ENCODE measurements at regions not wholly inside any gene's neighbourhood (a gene's known extent, or its start where the extent isn't known, plus 50 kb on each side); places are given as distances from the start of the nearest gene placed in this dataset.
A peak's percentile ranks its signal among the peaks of the same experiment; 100 is the strongest.

DNA sequence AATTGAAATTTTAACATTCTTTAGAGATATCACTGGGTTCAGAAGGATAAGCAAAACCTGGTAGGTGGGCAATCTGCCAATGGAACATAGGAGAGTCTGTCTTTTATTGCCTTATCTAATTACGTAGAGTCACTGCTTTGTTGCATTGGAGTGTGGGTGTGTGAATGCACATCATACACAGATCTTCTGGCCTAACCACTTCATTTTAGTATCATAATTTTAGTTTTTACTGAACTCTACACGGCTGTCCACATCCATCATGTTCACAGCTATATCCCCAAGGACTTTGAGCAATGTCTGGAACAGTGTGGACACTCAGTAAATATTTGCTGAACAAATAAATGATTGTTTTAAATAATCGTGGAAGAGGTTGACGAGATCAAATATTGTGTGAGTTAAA is 104.6 kb upstream of the AKIRIN2 start:
- no peak for DNase-seq

DNA sequence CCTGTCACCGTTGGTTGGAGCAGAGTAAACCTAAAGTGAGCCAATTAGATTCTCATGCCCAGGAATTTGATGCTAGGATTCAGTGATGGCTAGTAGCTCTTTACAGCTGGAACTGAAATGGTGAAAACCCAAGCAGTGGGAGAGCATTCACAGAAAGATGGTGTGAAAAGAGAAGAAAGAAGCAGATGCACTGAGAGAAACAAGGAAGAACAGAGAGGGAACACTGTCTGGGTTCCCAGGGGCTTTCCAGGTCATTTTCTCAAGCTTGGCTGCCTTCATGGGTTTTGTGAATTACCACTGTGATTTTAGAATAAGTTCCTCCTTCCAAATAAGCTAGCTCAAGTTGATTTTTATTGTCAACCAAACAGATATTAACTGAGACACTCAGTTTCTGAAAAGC is 104.1 kb upstream of the AKIRIN2 start:
- no peak for DNase-seq

DNA sequence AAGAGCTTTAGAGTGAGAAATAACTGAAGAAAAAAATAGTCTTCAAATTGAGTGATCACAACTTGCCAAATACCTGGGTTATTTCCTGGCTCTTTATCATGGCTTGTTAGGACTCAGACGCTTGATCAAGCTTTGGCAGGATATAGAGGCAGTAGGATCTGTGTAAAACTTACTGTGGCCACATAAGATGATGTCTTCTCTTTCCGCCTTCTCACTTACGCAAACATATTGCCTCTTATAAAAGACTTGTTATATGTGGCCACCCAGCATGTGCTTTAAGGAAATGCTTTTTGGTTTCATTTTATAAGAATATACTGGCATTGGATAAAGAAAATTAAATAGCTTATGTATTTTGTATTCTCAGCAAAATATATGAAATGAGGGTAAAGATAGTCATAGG is 101.8 kb upstream of the AKIRIN2 start:
- no peak for DNase-seq

DNA sequence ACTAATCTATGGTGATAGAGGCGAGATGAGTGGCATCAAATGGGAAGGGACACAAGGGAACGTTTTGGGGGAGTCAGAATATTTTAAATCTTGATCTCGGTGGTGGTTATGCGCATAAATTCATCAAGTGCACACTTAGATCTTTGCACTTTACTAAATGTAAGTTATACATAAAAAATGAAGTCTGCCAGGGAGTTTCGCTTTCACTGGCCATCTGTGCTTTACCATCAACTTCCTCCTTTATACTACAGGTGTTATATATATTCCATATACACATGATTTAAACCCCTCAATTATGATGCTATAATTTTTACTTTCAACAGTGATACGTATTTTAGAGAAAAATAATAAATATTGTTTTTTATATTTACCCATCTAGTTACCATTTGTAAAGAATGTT is 97.6 kb upstream of the AKIRIN2 start:
- no peak for DNase-seq

DNA sequence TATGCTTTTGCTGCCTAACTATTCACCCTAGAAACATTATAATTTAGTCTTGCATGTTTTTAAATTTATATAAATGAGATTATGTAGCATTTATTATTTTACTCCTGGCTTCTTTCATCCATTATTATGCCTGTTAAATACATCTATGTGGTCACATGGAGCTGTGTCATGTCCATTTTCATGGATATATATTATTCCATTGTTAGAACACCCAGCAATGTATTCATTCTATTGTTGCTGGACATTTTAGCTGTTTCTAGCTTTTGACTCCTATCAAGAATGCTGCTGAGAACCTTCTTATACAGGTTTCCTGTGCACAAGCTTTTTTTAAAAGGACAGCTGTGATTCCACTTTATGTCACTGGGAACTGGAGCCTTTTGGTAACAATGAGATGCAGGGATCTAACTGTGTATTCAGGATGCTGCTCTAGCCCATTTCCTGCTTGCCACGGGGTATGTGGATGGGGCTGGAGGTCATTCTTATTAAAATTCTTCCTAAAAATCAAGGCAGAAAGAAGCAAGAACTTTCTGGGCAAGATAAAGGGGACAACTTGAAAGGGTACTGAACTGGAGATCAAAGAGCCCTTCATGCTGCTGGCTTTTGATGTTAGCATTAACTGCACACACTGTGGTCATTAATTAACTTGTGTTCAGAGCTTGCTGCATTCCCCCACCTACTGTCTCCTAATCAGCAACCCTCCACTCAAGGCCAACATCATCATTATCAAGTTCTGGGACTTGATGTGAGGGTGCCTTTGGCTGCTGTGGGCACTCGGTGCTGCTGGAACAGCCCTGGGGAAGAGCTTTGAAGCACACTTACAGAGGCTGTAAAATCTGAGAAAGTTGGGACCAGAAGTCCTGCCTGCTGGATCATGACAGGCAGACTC is 96.6 kb upstream of the AKIRIN2 start:
- peak; percentile 29 for DNase-seq

DNA sequence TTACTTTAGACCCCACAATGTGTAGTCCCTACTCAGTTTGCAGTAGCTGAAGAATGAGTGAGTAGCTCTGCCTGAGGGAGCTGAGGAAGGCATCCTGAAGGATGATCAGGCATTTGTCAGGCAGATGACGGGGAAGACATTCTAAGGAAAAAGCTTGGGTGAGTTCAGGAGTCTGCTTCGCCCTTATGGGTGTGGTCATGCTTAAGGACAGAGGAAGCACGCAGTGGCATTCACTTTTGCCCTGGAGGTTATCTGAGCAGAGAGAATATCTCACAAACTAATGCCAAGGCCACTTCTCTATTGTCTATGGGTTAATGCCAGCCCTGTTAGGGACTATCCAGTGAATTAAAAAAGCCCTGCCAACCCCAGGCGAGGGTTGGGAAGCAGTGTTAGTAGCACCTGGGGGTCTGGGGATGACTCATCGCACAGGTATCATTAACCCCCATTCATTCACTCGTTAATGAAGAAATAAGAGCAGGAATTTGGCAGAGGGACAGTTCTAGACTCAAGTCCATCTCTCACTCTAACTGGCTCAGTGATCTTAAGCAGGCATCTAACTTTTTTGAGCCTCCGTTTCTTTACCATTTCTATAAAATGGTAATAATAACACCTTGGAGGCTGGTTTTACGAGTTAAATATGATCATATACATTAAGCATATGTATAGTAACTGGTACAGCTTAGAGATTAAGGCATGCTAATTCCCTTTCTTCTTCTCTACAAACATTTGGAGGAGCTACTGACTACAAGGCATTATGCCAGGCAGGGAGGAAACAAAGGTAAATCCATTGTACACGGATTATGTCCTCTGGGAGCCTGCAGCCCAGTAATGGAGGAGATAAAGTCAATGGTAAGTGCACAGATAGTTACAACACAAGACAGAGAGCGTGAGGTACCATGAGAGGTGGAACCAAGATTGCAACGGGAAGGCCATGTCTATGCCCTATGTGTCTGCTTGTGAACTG is 93.2 kb upstream of the AKIRIN2 start:
- DNase-seq = no peak

DNA sequence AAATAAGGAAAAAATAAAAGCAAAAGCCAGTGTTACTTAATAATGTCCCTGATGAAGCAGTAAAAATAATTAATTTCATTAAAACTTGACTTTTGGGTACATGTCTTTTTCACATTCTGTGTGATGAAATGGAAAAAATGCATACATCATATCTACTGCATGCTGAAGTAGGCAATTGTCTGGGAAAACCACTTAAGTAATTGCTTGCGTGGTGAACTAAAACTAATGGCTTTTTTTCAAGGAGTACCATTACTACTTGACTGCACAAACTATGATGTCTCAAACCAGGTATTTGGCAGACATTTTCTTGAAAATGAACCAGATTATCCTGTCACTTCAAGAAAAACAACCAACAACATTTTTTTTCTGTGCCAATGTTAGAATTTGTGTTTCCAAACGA is 91.3 kb upstream of the AKIRIN2 start:
- no peak for DNase-seq

DNA sequence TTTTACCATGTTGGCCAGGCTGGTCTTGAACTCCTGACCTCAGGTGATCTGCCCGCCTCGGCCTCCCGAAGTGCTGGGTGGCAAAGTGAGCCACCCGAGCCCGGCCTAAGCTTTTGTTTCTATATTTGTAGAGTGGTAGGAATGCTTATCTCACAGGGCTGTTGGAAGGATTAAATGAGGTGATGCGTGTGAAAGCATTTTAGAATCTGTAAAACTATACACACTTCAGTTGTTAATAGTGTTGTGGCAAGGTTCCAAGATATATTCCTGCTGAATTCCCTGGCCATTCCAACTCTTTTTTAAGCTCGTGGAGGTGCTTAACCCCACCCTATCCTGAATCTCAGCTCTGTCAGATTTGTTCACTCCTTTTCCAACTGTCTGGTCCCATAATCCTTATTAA is 89.9 kb upstream of the AKIRIN2 start:
- no peak for DNase-seq

DNA sequence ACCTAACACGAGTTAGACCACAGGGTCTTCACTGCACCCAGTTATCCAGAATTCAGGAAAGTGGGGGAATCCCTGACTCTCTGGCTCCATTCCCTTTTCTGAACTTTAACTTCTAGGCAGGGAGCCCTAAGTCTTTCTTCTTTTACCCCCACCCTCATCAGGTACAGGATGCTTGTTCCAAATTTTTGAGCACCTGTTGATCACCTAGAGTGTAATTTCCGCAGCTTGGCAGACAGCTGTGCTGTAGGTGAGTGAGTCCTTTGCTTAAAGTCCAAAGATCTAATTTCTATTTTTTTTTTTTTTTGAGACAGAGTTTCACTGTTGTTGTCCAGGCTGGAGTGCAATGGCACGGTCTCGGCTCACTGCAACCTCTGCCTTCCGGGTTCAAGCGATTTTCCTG is 89.5 kb upstream of the AKIRIN2 start:
- no peak for DNase-seq

DNA sequence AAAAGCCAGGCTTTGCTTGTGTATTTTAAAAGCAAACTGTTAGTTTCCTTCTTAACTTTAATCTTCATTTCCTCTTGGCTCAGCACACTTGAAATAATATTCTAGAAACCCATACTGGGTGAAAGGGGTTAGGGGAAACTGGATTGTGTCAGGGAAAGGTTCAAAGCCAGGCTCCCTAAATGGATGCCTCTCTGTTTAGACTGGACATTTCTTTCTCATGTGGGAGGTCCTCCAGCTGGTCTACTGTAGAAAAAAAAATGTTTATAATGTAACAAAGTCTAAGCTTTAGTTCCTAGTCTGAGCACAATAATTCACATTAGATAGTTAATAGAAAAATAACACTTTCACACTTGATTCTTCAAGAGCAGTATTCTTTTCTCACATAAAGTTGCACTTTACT is 89.0 kb upstream of the AKIRIN2 start:
- DNase-seq = peak; percentile 30

DNA sequence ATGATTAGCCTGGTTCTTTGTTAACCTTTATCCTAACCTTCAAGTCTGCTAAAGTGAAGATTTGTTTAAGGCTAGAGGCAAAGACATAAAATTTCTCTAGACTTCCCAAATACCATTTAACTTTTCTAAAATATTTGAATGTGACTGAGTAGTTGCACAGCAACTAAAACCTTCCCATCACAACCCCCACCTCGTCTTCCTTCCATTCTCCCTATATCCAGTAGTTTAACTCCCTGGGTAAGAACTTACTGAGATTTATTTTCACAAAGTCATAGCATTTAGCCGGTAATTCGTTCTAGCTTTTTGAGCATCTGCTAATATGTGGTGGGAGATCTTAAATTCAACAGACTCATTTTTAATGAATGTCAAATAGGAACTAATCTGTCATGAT is 87.9 kb upstream of the AKIRIN2 start:
- DNase-seq = no peak

DNA sequence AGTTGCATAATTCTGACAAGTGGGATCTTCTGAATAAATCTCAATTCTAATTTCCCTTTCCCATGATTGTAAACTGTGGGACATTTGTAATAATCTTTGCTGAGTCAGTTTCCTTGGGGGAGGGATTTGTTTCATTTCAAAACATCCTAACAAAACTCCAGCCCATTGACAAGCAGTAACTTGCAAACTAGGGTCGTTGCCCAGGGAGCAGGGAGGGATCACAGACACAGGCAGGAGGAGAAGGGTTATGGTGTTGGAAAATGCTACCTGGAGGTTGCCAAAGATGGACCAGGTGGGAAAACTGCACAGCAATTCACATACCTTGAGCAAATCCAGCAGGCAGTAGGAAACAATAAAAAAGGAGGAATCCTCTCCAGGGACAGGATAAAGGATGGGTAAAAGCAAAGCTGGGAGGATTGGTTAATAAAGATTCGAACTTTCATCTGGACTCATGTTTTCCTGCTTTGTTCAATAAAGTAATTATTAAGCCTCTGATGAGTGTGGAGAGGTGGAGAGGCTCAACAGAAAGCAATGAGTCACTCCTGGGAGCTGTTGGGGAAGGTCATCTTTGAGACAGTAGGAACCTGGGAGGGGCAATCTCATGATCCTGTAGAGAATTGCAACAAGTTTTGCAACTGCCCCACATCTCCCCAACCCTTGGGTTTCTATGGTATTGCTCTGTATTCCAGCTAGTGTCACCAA is 87.3 kb upstream of the AKIRIN2 start:
- DNase-seq = no peak

DNA sequence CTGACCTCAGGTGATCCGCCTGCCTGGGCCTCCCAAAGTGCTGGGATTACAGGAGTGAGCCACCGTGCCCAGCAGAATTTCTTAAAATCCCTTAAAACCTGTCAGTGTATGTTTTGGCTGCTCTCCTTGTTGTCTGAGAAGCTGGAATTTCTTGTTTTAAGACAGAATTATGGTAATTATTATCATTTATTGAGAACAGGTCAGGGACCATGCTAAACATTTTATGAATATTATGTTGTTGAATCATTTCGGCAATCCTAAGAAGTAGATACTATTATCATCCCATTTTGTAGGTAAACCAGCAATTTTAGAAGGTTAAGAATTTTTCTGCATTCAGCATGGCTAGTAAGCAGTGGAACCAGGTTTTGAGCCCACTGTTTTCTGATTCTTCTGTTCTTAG is 86.1 kb upstream of the AKIRIN2 start:
- no peak for DNase-seq

DNA sequence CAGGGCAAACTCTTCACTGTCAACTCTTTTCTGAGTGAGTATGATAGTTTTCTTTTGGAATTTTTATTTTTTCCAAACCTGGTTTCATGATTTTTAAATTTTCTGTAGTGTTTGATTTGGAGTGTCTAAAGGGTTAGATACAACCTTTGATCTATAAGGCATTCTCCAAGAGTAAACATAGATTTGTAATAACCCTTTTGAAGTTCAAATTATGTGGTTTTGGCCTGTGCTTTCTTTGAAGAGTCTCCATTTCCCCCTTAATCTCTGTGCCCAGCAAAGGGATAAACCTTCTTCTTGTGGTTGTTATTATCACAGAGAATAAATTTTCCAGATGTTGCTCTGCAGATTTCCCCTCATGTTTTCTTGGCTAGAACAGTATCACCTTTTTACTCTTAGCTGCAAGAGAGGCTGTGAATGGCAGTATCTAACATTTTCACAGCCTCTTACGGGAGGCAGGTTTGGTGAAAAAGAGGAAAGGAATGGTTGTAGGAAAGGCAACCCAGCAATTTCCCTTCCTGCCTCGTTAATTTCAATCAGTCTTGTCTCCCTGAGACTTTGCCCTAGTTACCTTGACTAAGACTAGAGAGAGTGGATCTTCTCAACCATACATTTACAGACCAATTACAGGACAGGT is 83.3 kb upstream of the AKIRIN2 start:
- DNase-seq = no peak

DNA sequence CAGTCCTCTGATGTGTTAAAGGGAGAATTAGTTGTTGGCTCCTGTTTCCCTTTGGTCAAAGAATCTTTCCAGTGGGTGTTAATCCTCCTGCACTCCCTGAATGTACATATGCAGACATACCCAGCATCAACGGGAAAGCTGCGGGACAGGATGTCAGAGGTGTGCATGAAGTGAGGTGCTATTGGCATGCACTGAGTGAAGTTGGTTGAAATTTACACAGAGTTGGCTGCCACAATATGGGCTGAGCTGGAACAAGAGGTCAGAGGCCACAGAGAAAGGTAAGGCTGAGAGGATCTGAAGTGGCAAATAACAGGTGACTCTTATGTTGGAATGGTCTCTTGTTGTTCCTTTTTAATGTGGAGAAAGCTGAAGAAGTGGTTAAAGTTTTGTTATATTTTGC is 82.7 kb upstream of the AKIRIN2 start:
- DNase-seq = no peak

DNA sequence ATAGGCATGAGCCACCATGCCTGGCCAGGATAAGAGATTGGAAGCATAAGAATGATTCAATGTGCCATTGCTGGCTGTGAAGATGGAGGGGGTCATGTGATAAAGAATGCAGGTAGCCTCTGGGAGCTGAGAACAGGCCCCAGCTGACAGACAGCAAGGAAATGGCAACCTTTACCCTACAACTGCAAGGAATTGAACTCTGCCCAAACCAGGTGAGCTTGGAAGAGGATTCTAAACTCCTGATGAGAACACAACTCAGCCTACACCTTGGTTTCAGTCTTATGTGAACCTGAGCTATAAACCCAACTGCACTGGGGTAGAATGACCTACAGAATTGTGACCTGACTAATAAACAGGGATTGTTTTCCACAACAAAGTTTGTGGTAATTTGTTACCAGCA is 82.0 kb upstream of the AKIRIN2 start:
- no peak for DNase-seq

DNA sequence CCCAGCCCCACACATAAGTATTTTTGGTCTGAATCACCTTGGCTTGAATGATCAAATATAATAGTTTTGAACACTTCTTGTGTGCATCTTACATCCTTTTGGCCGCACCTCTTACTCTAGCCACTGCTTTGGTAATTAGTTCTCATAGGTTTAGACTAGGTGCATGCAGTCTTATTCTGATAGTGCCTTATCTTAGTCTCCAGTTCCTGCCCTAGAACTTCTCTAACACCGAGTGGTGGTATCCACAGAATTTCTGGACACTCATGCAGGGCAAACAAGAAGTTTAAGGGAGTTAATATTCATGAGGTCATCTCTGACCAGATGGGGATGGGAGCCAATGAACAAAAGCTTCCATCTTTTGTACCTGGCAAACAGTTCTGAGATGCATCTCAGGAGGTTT is 77.5 kb upstream of the AKIRIN2 start:
- DNase-seq = no peak

DNA sequence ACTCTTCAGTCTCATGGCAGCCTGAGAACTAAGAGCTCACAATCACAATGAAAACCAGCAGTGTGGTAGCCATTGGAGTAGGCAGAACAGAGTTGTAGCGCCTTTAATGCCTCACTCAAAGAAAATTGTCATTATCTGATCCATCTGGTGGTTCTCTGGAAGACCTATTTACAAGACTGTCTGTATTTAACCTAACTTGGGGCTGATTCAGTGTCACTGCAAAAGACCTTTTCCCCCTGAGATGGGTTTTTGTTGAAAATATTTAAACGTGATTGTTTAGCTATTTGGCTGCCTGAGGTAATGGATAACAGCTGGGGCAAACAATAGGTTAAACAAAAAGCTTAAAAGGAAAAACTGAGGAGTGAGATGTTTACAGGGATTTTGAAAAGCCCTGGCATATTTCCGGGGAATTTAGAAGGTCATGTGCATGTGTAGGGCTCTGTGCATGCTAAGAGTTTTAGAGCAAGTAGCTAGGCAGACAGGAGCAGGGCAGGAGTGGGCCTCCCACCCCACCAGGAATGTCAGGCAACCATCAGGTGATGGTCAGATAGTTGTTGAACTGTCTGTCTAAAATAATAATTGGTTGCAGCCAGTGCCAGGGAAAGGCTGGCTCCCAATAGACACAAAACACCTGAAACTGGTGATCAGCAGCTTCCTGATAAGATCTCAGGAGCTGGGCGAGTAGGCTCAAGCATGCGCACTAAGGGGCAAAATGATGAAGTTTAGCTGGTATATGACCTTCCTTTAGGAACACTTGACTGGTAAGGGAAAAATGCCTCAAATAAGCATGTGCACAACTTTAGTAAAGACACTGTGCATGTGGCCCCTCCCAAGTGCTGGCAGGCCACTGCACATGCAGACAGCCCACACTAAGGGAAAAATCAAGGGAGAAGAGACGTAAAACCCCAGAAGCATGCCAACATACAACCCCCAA is 70.8 kb upstream of the AKIRIN2 start:
- DNase-seq = no peak

DNA sequence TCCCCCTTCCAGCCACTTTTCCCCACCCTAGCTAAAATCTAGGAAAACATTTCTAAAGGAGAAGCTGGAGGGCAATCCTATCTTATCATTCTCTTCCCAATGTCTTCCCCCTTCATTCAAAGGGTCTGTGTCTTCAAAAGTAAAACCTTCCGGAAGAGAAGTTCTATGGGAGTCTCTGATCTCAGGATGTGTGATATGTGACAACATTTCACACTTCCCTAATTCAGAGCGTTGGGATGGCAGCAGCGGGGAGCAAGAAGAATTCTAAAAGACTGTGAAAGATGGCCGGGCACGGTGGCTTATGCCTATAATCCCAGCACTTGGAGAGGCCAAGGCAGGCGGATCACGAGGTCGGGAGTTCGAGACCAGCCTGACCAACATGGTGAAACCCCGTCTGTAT is 65.4 kb upstream of the AKIRIN2 start:
- no peak for DNase-seq

DNA sequence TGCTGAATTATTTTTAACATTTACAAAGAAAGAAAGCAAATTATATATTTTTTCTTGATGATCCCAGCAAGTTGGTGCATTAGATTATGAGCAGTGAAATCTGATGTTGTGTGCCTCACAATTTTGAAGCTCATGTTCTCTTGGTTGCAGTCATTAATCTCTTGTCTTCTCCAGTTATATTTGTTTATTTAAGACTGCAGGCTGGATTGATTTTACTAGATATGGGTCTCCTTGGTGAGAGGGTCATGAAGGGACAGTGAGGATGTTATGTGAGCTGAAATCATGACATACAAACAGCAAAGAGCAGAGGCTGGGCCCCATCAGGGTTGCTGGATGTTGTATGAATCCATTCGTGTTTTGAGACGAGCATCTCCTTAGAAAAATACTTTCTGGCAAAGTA is 64.2 kb upstream of the AKIRIN2 start:
- no peak for DNase-seq

DNA sequence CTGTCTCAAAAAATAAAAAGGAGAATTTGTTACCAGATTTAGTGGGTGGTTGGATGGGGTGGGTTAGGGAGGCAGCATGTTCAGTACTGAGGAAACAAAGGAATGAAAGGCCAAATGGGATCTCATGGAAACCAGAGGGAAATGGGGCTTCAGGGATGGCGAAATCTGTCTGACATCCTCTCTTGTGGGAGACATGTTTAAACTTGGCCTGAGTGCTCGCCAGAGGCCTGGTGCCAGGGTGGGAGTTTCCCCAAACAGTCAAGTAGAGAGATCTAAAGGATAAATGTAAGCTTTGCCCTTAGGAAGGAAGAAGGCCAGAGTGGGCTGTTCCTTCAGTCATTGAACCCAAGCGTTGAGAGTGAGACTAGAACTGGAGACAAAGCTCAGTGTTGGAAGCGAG is 61.9 kb upstream of the AKIRIN2 start:
- DNase-seq = no peak
